ENCODE measurements at regions not wholly inside any gene's neighbourhood (a gene's known extent, or its start where the extent isn't known, plus 50 kb on each side); places are given as distances from the start of the nearest gene placed in this dataset.

- DNase-seq (ENCODE audit: low spot score) = no peak
Measured at GRCh38 chr5:15321776-15322175, 178.2 kb upstream of the FBXL7 start.

GRCh38 chr5:15320871-15321270, 179.1 kb upstream of the FBXL7 start:
- no peaks in the 10 kb centered on the region for H3K36me3 ChIP-seq
- TF ChIP-seq POLR2AphosphoS5 (IDR thresholded peaks at IDR 0.05) = no peak
- TF ChIP-seq POLR2A (IDR thresholded peaks at IDR 0.05) = no peak
- TF ChIP-seq CTCF (IDR thresholded peaks at IDR 0.05) = no peak
- intact Hi-C loops (cut with DNase I) = no loop called here
- H3K4me1 ChIP-seq (replicated peaks) = no peaks in the 10 kb centered on the region
- H3K27ac ChIP-seq = no peak overlapping the region
- H3K27me3 ChIP-seq (replicated peaks; ENCODE audit: insufficient read depth) = no peaks in the 10 kb centered on the region
- no peak for DNase-seq (ENCODE audit: low spot score)
- WGBS = 38% methylated on average over 1 of the region's 1 CpG
- no peak overlapping the region for H3K4me3 ChIP-seq
- H3K9me3 ChIP-seq = no peaks in the 10 kb centered on the region

More at GRCh38 chr5:15321776-15322175, 178.2 kb upstream of the FBXL7 start:
- intact Hi-C loops (cut with DNase I) = no loop called here
- no peaks in the 10 kb centered on the region for H3K4me1 ChIP-seq (replicated peaks)
- H3K27ac ChIP-seq = no peak overlapping the region
- H3K27me3 ChIP-seq (replicated peaks; ENCODE audit: insufficient read depth) = no peaks in the 10 kb centered on the region
- no peaks in the 10 kb centered on the region for H3K9me3 ChIP-seq
- H3K4me3 ChIP-seq = no peak overlapping the region
- H3K36me3 ChIP-seq = no peaks in the 10 kb centered on the region
- 82% methylated on average over 3 of the region's 3 CpGs for WGBS
- TF ChIP-seq POLR2A (IDR thresholded peaks at IDR 0.05) = no peak
- TF ChIP-seq POLR2AphosphoS5 (IDR thresholded peaks at IDR 0.05) = no peak
- no peak for TF ChIP-seq CTCF (IDR thresholded peaks at IDR 0.05)

- intact Hi-C loops (cut with DNase I) = no loop called here
- H3K36me3 ChIP-seq = no peaks in the 10 kb centered on the region
- H3K4me1 ChIP-seq (replicated peaks) = no peaks in the 10 kb centered on the region
- H3K9me3 ChIP-seq = no peaks in the 10 kb centered on the region
- no peak overlapping the region for H3K4me3 ChIP-seq
- TF ChIP-seq POLR2AphosphoS5 (IDR thresholded peaks at IDR 0.05) = no peak
- 67% methylated on average over 2 of the region's 2 CpGs for WGBS
- H3K27me3 ChIP-seq (replicated peaks; ENCODE audit: insufficient read depth) = no peaks in the 10 kb centered on the region
- H3K27ac ChIP-seq = no peak overlapping the region
- DNase-seq (ENCODE audit: low spot score) = no peak
Measured at GRCh38 chr5:15304914-15305834, 194.8 kb upstream of the FBXL7 start.

GRCh38 chr5:15304066-15304731, 195.8 kb upstream of the FBXL7 start:
- no peaks in the 10 kb centered on the region for H3K9me3 ChIP-seq
- no peaks in the 10 kb centered on the region for H3K27me3 ChIP-seq (replicated peaks; ENCODE audit: insufficient read depth)
- H3K36me3 ChIP-seq = no peaks in the 10 kb centered on the region
- no peak overlapping the region for H3K4me3 ChIP-seq
- TF ChIP-seq CTCF (IDR thresholded peaks at IDR 0.05) = no peak
- TF ChIP-seq POLR2A (IDR thresholded peaks at IDR 0.05) = no peak
- TF ChIP-seq POLR2AphosphoS5 (IDR thresholded peaks at IDR 0.05) = no peak
- WGBS = 71% methylated on average over 2 of the region's 2 CpGs
- no peaks in the 10 kb centered on the region for H3K4me1 ChIP-seq (replicated peaks)
- H3K27ac ChIP-seq = no peak overlapping the region
- intact Hi-C loops (cut with DNase I) = no loop called here
- no peak for DNase-seq (ENCODE audit: low spot score)

- no peaks in the 10 kb centered on the region for H3K9me3 ChIP-seq
- H3K4me1 ChIP-seq (replicated peaks) = no peaks in the 10 kb centered on the region
- no peak overlapping the region for H3K4me3 ChIP-seq
- DNase-seq (ENCODE audit: low spot score) = no peak
- intact Hi-C loops (cut with DNase I) = no loop called here
- H3K27me3 ChIP-seq (replicated peaks; ENCODE audit: insufficient read depth) = no peaks in the 10 kb centered on the region
- no peak overlapping the region for H3K27ac ChIP-seq
- WGBS = 87% methylated on average over 5 of the region's 5 CpGs
- TF ChIP-seq CTCF (IDR thresholded peaks at IDR 0.05) (no peak), POLR2AphosphoS5 (IDR thresholded peaks at IDR 0.05) (no peak), POLR2A (IDR thresholded peaks at IDR 0.05) (no peak)
- H3K36me3 ChIP-seq = no peaks in the 10 kb centered on the region
Measured at GRCh38 chr5:15300141-15300540, 199.8 kb upstream of the FBXL7 start.
